HCT116 (cell line): ENCODE measurements at regions not wholly inside any gene's neighbourhood (a gene's known extent, or its start where the extent isn't known, plus 50 kb on each side); places are given as distances from the start of the nearest gene placed in this dataset.

Experiments
- ATAC-seq: fragments of 200-7000 bp; cut with Tn5 transposase; 2 replicates; pipeline ENCODE4 v1.9.1; 2020; ENCODE audit warnings: mild to moderate bottlenecking, moderate library complexity
- BruUV-seq: library from RNA; stranded (reverse); fragments of 400-500 nt; replicated peaks from 2 replicates; lab custom pipeline; 2021; lab: Mats Ljungman, UMichigan
- CTCF ChIA-PET: fragments of 300-600 bp; sonication (Branson Sonifier 250); formaldehyde crosslinking; loops from one replicate; lab custom pipeline; 2021; ENCODE audit warnings: antibody characterized with exemption; lab: Charles Lee
- POLR2A ChIA-PET: fragments of 300-600, 350-600 bp; sonication (Branson Sonifier 250); formaldehyde crosslinking; loops from one replicate; lab custom pipeline; 2021; ENCODE audit warnings: antibody characterized with exemption; lab: Charles Lee
- RAD21 ChIA-PET, 2 experiments: fragments of 300-600 bp; sonication (Branson Sonifier 250); formaldehyde crosslinking; loops; one replicate each; lab custom pipeline; 2023; ENCODE audit warnings: low total read pairs in 2 of 2; ENCODE audit not compliant: uncharacterized antibody in 2 of 2, unreplicated experiment in 2 of 2, low non-redundant PET in 1 of 2; lab: Charles Lee
- DNase-seq: peaks from one replicate; pipeline ENCODE4 v3.0.0-alpha.2; 2010; ENCODE audit warnings: low read depth, low spot score
- H2AFZ ChIP-seq: fragments of 200-600 bp; shearing (Covaris generic), sonication (generic); 2 replicates; pipeline ENCODE4 v1.6.1; 2017; ENCODE audit warnings: low read depth, mixed run types, mixed read lengths, antibody characterized with exemption, low read length; ENCODE audit not compliant: poor library complexity, severe bottlenecking
- H3K27ac ChIP-seq: 2 replicates; pipeline ENCODE4 v1.5.1; 2012; ENCODE audit warnings: low read depth, low read length
- H3K27me3 ChIP-seq: fragments of 200-600 bp; sonication (generic); 2 replicates; pipeline ENCODE4 v1.6.1; 2016; ENCODE audit warnings: mixed run types, low read length, mixed read lengths; ENCODE audit not compliant: insufficient read depth
- H3K36me3 ChIP-seq, 2 experiments: fragments of 200-500 bp in 1 of 2; fragments of 200-600 bp in 1 of 2; sonication (Bioruptor generic) in 1 of 2; sonication (generic) in 1 of 2; 2 replicates each; pipeline versions ENCODE4 v1.5.1 to v1.6.1; 2014 to 2016; ENCODE audit warnings: low read length in 2 of 2, inconsistent platforms in 1 of 2, mixed read lengths in 1 of 2, mixed run types in 1 of 2; ENCODE audit not compliant: insufficient read depth in 2 of 2, control insufficient read depth in 1 of 2
- H3K4me1 ChIP-seq, 2 experiments: fragments of 200-600 bp in 1 of 2; sonication (generic) in 1 of 2; 2 replicates each; pipeline versions ENCODE4 v1.5.1 to v1.6.1; 2012 to 2017; ENCODE audit warnings: low read length in 2 of 2, inconsistent platforms in 1 of 2, mild to moderate bottlenecking in 1 of 2, mixed read lengths in 1 of 2, mixed run types in 1 of 2, moderate library complexity in 1 of 2; ENCODE audit not compliant: insufficient read depth in 2 of 2, control insufficient read depth in 1 of 2
- H3K4me2 ChIP-seq: fragments of 200-600 bp; sonication (generic); 2 replicates; pipeline ENCODE4 v1.6.1; 2017; ENCODE audit warnings: mixed run types, low read length, mixed read lengths
- H3K4me3 ChIP-seq, 2 experiments: fragments of 200-600 bp in 1 of 2; sonication (generic) in 1 of 2; replicated peaks in 1 of 2; 2 replicates each; pipeline ENCODE4 v1.5.1; 2011 to 2016; ENCODE audit warnings: low read length in 2 of 2, control low read depth in 1 of 2, low read depth in 1 of 2, mild to moderate bottlenecking in 1 of 2, mixed read lengths in 1 of 2, mixed run types in 1 of 2
- H3K79me2 ChIP-seq: fragments of 200-600 bp; sonication (generic); 2 replicates; pipeline ENCODE4 v1.6.1; 2017; ENCODE audit warnings: mild to moderate bottlenecking, mixed run types, low read length, moderate library complexity, mixed read lengths; ENCODE audit not compliant: insufficient read depth
- H3K9ac ChIP-seq: fragments of 200-600 bp; sonication (generic); 2 replicates; pipeline ENCODE4 v1.6.1; 2016; ENCODE audit warnings: low read length, mixed read lengths
- H3K9me2 ChIP-seq: fragments of 200-600 bp; sonication (generic), shearing (Covaris generic); 2 replicates; pipeline ENCODE4 v1.6.1; 2017; ENCODE audit warnings: mixed run types, mild to moderate bottlenecking, moderate library complexity; ENCODE audit not compliant: insufficient read depth
- H3K9me3 ChIP-seq, 2 experiments: fragments of 200-500 bp in 1 of 2; fragments of 200-600 bp in 1 of 2; sonication (Bioruptor generic) in 1 of 2; sonication (generic) in 1 of 2; 2 replicates each; pipeline ENCODE4 v1.6.1; 2014 to 2017; ENCODE audit warnings: low read length in 2 of 2, mixed read lengths in 2 of 2, inconsistent platforms in 1 of 2, low read depth in 1 of 2, mild to moderate bottlenecking in 1 of 2, mixed run types in 1 of 2, moderate library complexity in 1 of 2; ENCODE audit not compliant: control insufficient read depth in 1 of 2, insufficient read depth in 1 of 2
- H4K20me1 ChIP-seq: fragments of 200-600 bp; sonication (generic), shearing (Covaris generic); 2 replicates; pipeline ENCODE4 v1.6.1; 2017; ENCODE audit warnings: mixed run types, mild to moderate bottlenecking, moderate library complexity; ENCODE audit not compliant: insufficient read depth
- FOSL1 ChIP-seq: IDR thresholded peaks from 2 replicates; pipeline ENCODE4 v1.6.1; 2012; ENCODE audit warnings: low read depth
- JUND ChIP-seq: IDR thresholded peaks from 2 replicates; pipeline ENCODE4 v1.6.1; 2012
- MAX ChIP-seq: IDR thresholded peaks from 2 replicates; pipeline ENCODE4 v1.6.1; 2012
- POLR2A ChIP-seq: IDR thresholded peaks from 2 replicates; pipeline ENCODE4 v1.7.0; 2011; ENCODE audit warnings: borderline replicate concordance; ENCODE audit not compliant: insufficient read depth, insufficient read length; ENCODE audit errors: extremely low read depth
- REST ChIP-seq: IDR thresholded peaks from 2 replicates; pipeline ENCODE4 v1.6.1; 2012; ENCODE audit warnings: low read depth
- SIN3A ChIP-seq: IDR thresholded peaks from 2 replicates; pipeline ENCODE4 v1.6.1; 2012; ENCODE audit warnings: low read depth
- SRF ChIP-seq: IDR thresholded peaks from 2 replicates; pipeline ENCODE4 v1.6.1; 2012; ENCODE audit warnings: low read depth
- YY1 ChIP-seq: IDR thresholded peaks from 2 replicates; pipeline ENCODE4 v1.6.1; 2011; ENCODE audit warnings: low read length, low read depth, moderate library complexity, mild to moderate bottlenecking; ENCODE audit not compliant: insufficient replicate concordance; ENCODE audit errors: extremely low read depth
- ZBTB33 ChIP-seq: IDR thresholded peaks from 2 replicates; pipeline ENCODE4 v1.6.1; 2011; ENCODE audit warnings: mild to moderate bottlenecking, low read length, moderate library complexity; ENCODE audit not compliant: insufficient replicate concordance; ENCODE audit errors: extremely low read depth
- ZFX ChIP-seq: fragments of 450-650 bp; IDR thresholded peaks from 2 replicates; pipeline ENCODE4 v1.6.1; 2017
- intact Hi-C: fragments of 100-400 bp; cut with micrococcal nuclease; formaldehyde crosslinking; loops from 2 replicates; pipeline ENCODE4 v1.10.0; 2022
- TF ChIP-seq, protein P1 (sequence below): IDR thresholded peaks from 2 replicates; pipeline ENCODE4 v1.6.1; 2012

DNA sequence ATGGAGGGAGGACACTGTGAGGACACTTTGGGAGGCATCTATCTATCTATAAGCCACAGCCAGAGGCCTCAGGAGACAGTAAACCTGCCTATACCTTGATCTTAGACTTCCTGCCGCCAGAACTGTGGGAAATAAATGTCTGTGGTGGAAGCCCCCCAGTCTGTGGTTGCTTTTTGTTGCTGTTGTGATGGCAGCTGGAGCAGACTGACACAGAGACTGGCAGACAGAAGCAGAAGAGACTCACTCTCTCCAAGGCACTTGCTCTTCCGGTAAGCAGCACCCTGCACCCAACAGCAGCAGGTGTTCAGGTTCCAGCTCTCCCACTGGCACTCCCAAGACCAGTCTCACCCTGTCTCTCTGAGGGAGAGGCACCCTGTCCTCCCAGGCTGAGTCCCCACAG, 297.6 kb downstream of the TTLL7 start:
- TF ChIP-seq MAX (no peak), SIN3A (no peak), YY1 (no peak), FOSL1 (no peak), ZBTB33 (no peak), ZFX (no peak), SRF (no peak), REST (no peak), POLR2A (no peak), JUND (no peak)
- TF ChIP-seq, protein P1, sequence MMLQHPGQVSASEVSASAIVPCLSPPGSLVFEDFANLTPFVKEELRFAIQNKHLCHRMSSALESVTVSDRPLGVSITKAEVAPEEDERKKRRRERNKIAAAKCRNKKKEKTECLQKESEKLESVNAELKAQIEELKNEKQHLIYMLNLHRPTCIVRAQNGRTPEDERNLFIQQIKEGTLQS: no peak
- TF ChIP-seq, all 23 proteins: peak for 0

More for the DNA sequence above, 297.6 kb downstream of the TTLL7 start:
- Histone ChIP-seq H3K79me2 (no peaks in the 10 kb centered on the region), H2AFZ (no peak overlapping the region), H3K4me2 (no peak overlapping the region), H3K36me3 (no peaks in the 10 kb centered on the region), H3K4me1 (no peaks in the 10 kb centered on the region), H3K9ac (no peak overlapping the region), H3K27ac (no peak overlapping the region), H3K9me2 (no peaks in the 10 kb centered on the region), H3K27me3 (no peaks in the 10 kb centered on the region; the same call in 1 of the 2 replicates), H3K9me3 (no peaks in the 10 kb centered on the region), H4K20me1 (no peaks in the 10 kb centered on the region), H3K4me3 (no peak overlapping the region)
- ChIA-PET POLR2A (no interaction called here), RAD21 (no interaction called here), CTCF (no interaction called here)
- ATAC-seq (no peak), DNase-seq (no peak)
- BruUV-seq: no TSS peak
- intact Hi-C loops: no loop called here
